GM23338 (cell line): ENCODE measurements at regions not wholly inside any gene's neighbourhood (a gene's known extent, or its start where the extent isn't known, plus 50 kb on each side); places are given as distances from the start of the nearest gene placed in this dataset.

ENCODE experiments used
- CREB1 ChIP-seq: fragments of 250-450 bp; sonication (Bioruptor Pico); IDR thresholded peaks from 2 replicates; pipeline ENCODE4 v1.5.0; 2020; ENCODE audit warnings: low read depth, mild to moderate bottlenecking, moderate library complexity
- CTCF ChIP-seq, 2 experiments: fragments of 200-600 bp in 1 of 2; sonication (generic) in 1 of 2; conservative IDR thresholded peaks; 2 replicates each; pipeline versions ENCODE4 v1.5.1 to v1.6.1; 2016 to 2017; ENCODE audit warnings: antibody characterized with exemption in 2 of 2, low read depth in 2 of 2, mild to moderate bottlenecking in 2 of 2, moderate library complexity in 1 of 2
- EZH2 ChIP-seq: fragments of 200-600 bp; sonication (generic); IDR thresholded peaks from one replicate; pipeline ENCODE4 v1.8.0; 2017; ENCODE audit warnings: antibody characterized with exemption, mild to moderate bottlenecking, low read depth; ENCODE audit not compliant: unreplicated experiment
- EZH2phosphoT487 ChIP-seq: fragments of 200-600 bp; sonication (generic); IDR thresholded peaks from one replicate; pipeline ENCODE4 v1.8.1; 2018; ENCODE audit warnings: antibody characterized with exemption; ENCODE audit not compliant: unreplicated experiment
- JUNB ChIP-seq: IDR thresholded peaks from one replicate; pipeline ENCODE4 v1.6.1; 2016; ENCODE audit warnings: antibody characterized with exemption; ENCODE audit not compliant: unreplicated experiment
- POLR2AphosphoS5 ChIP-seq: IDR thresholded peaks from 2 replicates; pipeline ENCODE4 v1.6.1; 2016; ENCODE audit warnings: antibody characterized with exemption, low read depth
- REST ChIP-seq: IDR thresholded peaks from one replicate; pipeline ENCODE4 v1.6.1; 2018; ENCODE audit warnings: antibody characterized with exemption; ENCODE audit not compliant: unreplicated experiment
- ZNF114 ChIP-seq: fragments of 250-450 bp; sonication (Bioruptor Pico); IDR thresholded peaks from 2 replicates; pipeline ENCODE4 v1.5.0; 2020; ENCODE audit warnings: mild to moderate bottlenecking, moderate library complexity
- ZNF331 ChIP-seq: fragments of 250-450 bp; sonication (Bioruptor Pico); IDR thresholded peaks from 2 replicates; pipeline ENCODE4 v1.5.0; 2020; ENCODE audit warnings: low read depth, mild to moderate bottlenecking, moderate library complexity

GRCh38 chr4:161183729-161184128 lies 980.1 kb downstream of the FSTL5 start:
- TF ChIP-seq POLR2AphosphoS5 = no peak
- TF ChIP-seq CTCF (conservative IDR thresholded peaks at IDR 0.05; ENCODE audit: low read depth in 2 of 2) = no peak
- TF ChIP-seq REST = no peak
- TF ChIP-seq EZH2phosphoT487 = no peak
- TF ChIP-seq EZH2 = no peak
- no peak for TF ChIP-seq ZNF331 (CRISPR knock-in tag)
- no peak for TF ChIP-seq JUNB
- TF ChIP-seq CREB1 (CRISPR knock-in tag) = no peak
- no peak for TF ChIP-seq ZNF114 (CRISPR knock-in tag)
